A673 (cell line): ENCODE measurements at regions not wholly inside any gene's neighbourhood (a gene's known extent, or its start where the extent isn't known, plus 50 kb on each side); places are given as distances from the start of the nearest gene placed in this dataset.

ENCODE experiments used
- BruUV-seq: library from RNA; stranded (reverse); fragments of 400-500 nt; replicated peaks from 2 replicates; lab custom pipeline; 2021; lab: Mats Ljungman, UMichigan
- CTCF ChIA-PET: fragments of 300-600 bp; sonication (Branson Sonifier 250); formaldehyde crosslinking; loops from one replicate; lab custom pipeline; 2022; ENCODE audit warnings: antibody characterized with exemption; lab: Charles Lee
- POLR2A ChIA-PET: fragments of 300-600 bp; sonication (Branson Sonifier 250); formaldehyde crosslinking; loops from one replicate; lab custom pipeline; 2022; ENCODE audit warnings: antibody characterized with exemption; ENCODE audit not compliant: low non-redundant PET; lab: Charles Lee
- DNase-seq: peaks from one replicate; pipeline ENCODE4 v3.0.0-alpha.2; 2015; ENCODE audit warnings: low spot score
- H3K27ac ChIP-seq: fragments of 200-600 bp; sonication (generic); 2 replicates; pipeline ENCODE4 v1.5.1; 2016; ENCODE audit warnings: mixed run types, low read depth, mild to moderate bottlenecking, mixed read lengths, antibody characterized with exemption, low read length; ENCODE audit not compliant: poor library complexity, severe bottlenecking
- H3K27me3 ChIP-seq: fragments of 200-600 bp; sonication (generic); replicated peaks from 2 replicates; pipeline ENCODE4 v1.6.1; 2017; ENCODE audit warnings: mixed run types, low read depth, mild to moderate bottlenecking, mixed read lengths, antibody characterized with exemption, low read length; ENCODE audit not compliant: insufficient read depth, poor library complexity
- H3K36me3 ChIP-seq: fragments of 200-600 bp; sonication (generic); 2 replicates; pipeline ENCODE4 v1.6.1; 2016; ENCODE audit warnings: mixed run types, mild to moderate bottlenecking, mixed read lengths, antibody characterized with exemption, low read length; ENCODE audit not compliant: insufficient read depth, poor library complexity, severe bottlenecking
- H3K4me1 ChIP-seq: fragments of 200-600 bp; sonication (generic); 2 replicates; pipeline ENCODE4 v1.6.1; 2017; ENCODE audit warnings: mixed run types, mild to moderate bottlenecking, mixed read lengths, antibody characterized with exemption, low read length; ENCODE audit not compliant: insufficient read depth, poor library complexity, severe bottlenecking
- H3K4me3 ChIP-seq: fragments of 200-600 bp; sonication (generic); 2 replicates; pipeline ENCODE4 v1.5.1; 2016; ENCODE audit warnings: low read depth, mixed run types, mild to moderate bottlenecking, mixed read lengths, low read length; ENCODE audit not compliant: poor library complexity, severe bottlenecking
- H3K9me3 ChIP-seq: fragments of 200-600 bp; sonication (generic); 2 replicates; pipeline ENCODE4 v1.6.1; 2016; ENCODE audit warnings: mixed run types, low read depth, mild to moderate bottlenecking, mixed read lengths, antibody characterized with exemption, low read length; ENCODE audit not compliant: poor library complexity, severe bottlenecking
- CTCF ChIP-seq: fragments of 300-800, 200-600 bp; sonication (generic); conservative IDR thresholded peaks from 2 replicates; pipeline ENCODE4 v1.5.1; 2017; ENCODE audit warnings: low read depth, mild to moderate bottlenecking, antibody characterized with exemption, low read length, moderate library complexity, mixed read lengths
- EZH2 ChIP-seq: fragments of 200-600 bp; sonication (generic); IDR thresholded peaks from 2 replicates; pipeline ENCODE4 v1.6.1; 2017; ENCODE audit warnings: borderline replicate concordance, low read depth, mild to moderate bottlenecking, mixed read lengths, antibody characterized with exemption, low read length; ENCODE audit not compliant: poor library complexity, severe bottlenecking
- intact Hi-C: fragments of 100-400 bp; cut with micrococcal nuclease; formaldehyde crosslinking; loops from one replicate; pipeline ENCODE4 v1.10.0; 2022; ENCODE audit not compliant: unreplicated experiment

- H3K9me3 ChIP-seq, result no peaks in the 10 kb centered on the region
- H3K27ac ChIP-seq, result no peak overlapping the region
- no peaks in the 10 kb centered on the region for H3K27me3 ChIP-seq
- ChIA-PET CTCF (no interaction called here), POLR2A (no interaction called here)
- no TSS peak for BruUV-seq
- no peaks in the 10 kb centered on the region for H3K36me3 ChIP-seq
- no peaks in the 10 kb centered on the region for H3K4me1 ChIP-seq
- intact Hi-C loops, result no loop called here
- no peak for DNase-seq
- TF ChIP-seq EZH2 (no peak), CTCF (no peak)
- H3K4me3 ChIP-seq, result no peak overlapping the region
Measured at GRCh38 chr4:138656990-138657389, 358.6 kb upstream of the NOCT start.

DNA sequence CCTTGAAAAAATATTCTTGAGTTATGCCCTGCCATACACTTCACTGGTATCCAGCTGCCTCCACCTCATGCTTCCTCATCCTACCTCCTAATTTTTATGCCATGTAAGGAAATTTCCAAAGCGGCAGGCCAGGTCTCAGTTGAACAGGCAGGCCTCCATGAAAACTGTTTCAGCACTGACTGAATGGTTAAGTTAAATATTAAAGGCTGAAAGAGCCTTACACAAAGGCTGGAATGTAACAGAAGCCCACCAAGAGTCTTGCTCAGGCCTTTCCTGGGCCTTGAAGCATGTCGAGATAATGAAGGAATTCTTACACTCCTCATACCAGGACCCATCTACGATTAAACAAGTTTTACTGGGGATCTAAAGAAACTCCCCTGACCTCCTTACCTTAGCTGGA lies 359.6 kb upstream of the NOCT start:
- no peak for TF ChIP-seq EZH2
- TF ChIP-seq CTCF, result no peak
- DNase-seq, result no peak
- Histone ChIP-seq H3K9me3 (no peaks in the 10 kb centered on the region), H3K4me1 (no peaks in the 10 kb centered on the region), H3K4me3 (no peak overlapping the region), H3K36me3 (no peaks in the 10 kb centered on the region), H3K27ac (no peak overlapping the region), H3K27me3 (no peaks in the 10 kb centered on the region)
- ChIA-PET POLR2A (no interaction called here), CTCF (no interaction called here)
- no TSS peak for BruUV-seq
- intact Hi-C loops, result no loop called here

GRCh38 chr4:138655286-138655685 lies 360.3 kb upstream of the NOCT start:
- TF ChIP-seq CTCF, result no peak
- no peak for TF ChIP-seq EZH2
- no peak for DNase-seq
- POLR2A ChIA-PET, result no interaction called here
- CTCF ChIA-PET, result no interaction called here
- intact Hi-C loops, result no loop called here
- H3K4me3 ChIP-seq, result no peak overlapping the region
- H3K27ac ChIP-seq, result no peak overlapping the region
- H3K27me3 ChIP-seq, result no peaks in the 10 kb centered on the region
- H3K9me3 ChIP-seq, result no peaks in the 10 kb centered on the region
- H3K4me1 ChIP-seq, result no peaks in the 10 kb centered on the region
- BruUV-seq, result no TSS peak
- no peaks in the 10 kb centered on the region for H3K36me3 ChIP-seq
